GM12892 (cell line): ENCODE measurements at regions not wholly inside any gene's neighbourhood (a gene's known extent, or its start where the extent isn't known, plus 50 kb on each side); places are given as distances from the start of the nearest gene placed in this dataset.

Experiments used
- POLR2A ChIP-seq: IDR thresholded peaks from 2 replicates; pipeline ENCODE4 v1.6.1; 2011; ENCODE audit warnings: low read depth, low read length, control low read depth
- TAF1 ChIP-seq: IDR thresholded peaks from 2 replicates; pipeline ENCODE4 v1.6.1; 2011; ENCODE audit warnings: low read depth, mild to moderate bottlenecking, control low read depth, low read length, borderline replicate concordance

- TF ChIP-seq TAF1 (no peak), POLR2A (no peak)
Observed at GRCh38 chr1:193988885-193989284, 802.5 kb upstream of the B3GALT2 start.
